NB4 (cell line): ENCODE measurements at regions not wholly inside any gene's neighbourhood (a gene's known extent, or its start where the extent isn't known, plus 50 kb on each side); places are given as distances from the start of the nearest gene placed in this dataset.

ENCODE experiments used
- DNase-seq: peaks from one replicate; pipeline ENCODE4 v3.0.0; 2010; ENCODE audit warnings: low read depth
- H3K4me3 ChIP-seq: one replicate; pipeline ENCODE4 v1.5.1; 2011; ENCODE audit warnings: mild to moderate bottlenecking, low read depth, low read length, moderate library complexity
- CTCF ChIP-seq: IDR thresholded peaks from one replicate; pipeline ENCODE4 v1.5.1; 2012; ENCODE audit warnings: low read depth, low read length
- MAX ChIP-seq: IDR thresholded peaks from 2 replicates; pipeline ENCODE4 v1.6.1; 2011; ENCODE audit warnings: low read depth, low read length
- MYC ChIP-seq: IDR thresholded peaks from 2 replicates; pipeline ENCODE4 v1.6.1; 2011; ENCODE audit warnings: low read depth, low read length
- POLR2A ChIP-seq: IDR thresholded peaks from 2 replicates; pipeline ENCODE4 v1.6.1; 2011; ENCODE audit warnings: mild to moderate bottlenecking; ENCODE audit not compliant: insufficient read length; ENCODE audit errors: extremely low read depth

GRCh38 chr7:125971656-125972055 is 1042.0 kb upstream of the POT1 start:
- no peak overlapping the region for H3K4me3 ChIP-seq
- TF ChIP-seq POLR2A (no peak), MAX (no peak), CTCF (no peak), MYC (no peak)
- no peak for DNase-seq

- H3K4me3 ChIP-seq = no peak overlapping the region
These were observed 1036.8 kb upstream of the POT1 start for GRCh38 chr7:125966278-125967048.

GRCh38 chr7:125934955-125935354 is 1005.3 kb upstream of the POT1 start:
- H3K4me3 ChIP-seq = no peak overlapping the region
- DNase-seq = no peak
- no peak for TF ChIP-seq MAX
- TF ChIP-seq CTCF = no peak
- TF ChIP-seq POLR2A = no peak
- TF ChIP-seq MYC = no peak

More at GRCh38 chr7:125966278-125967048, 1036.8 kb upstream of the POT1 start:
- DNase-seq = no peak
- no peak for TF ChIP-seq MAX
- no peak for TF ChIP-seq MYC
- TF ChIP-seq POLR2A = no peak
- no peak for TF ChIP-seq CTCF

- H3K4me3 ChIP-seq = no peak overlapping the region
- TF ChIP-seq MAX = no peak
- no peak for TF ChIP-seq MYC
- no peak for TF ChIP-seq POLR2A
- TF ChIP-seq CTCF = no peak
- DNase-seq = no peak
These were observed 1004.9 kb upstream of the POT1 start for GRCh38 chr7:125934539-125934938.

- TF ChIP-seq MYC (no peak), MAX (no peak), CTCF (no peak)
- H3K4me3 ChIP-seq = no peak overlapping the region
- DNase-seq = no peak
These were observed 1001.2 kb upstream of the POT1 start for GRCh38 chr7:125930848-125931247.
